SK-N-SH treated with all-trans-retinoic acid at 6 μM for 48 hours (cell line): ENCODE measurements at regions not wholly inside any gene's neighbourhood (a gene's known extent, or its start where the extent isn't known, plus 50 kb on each side); places are given as distances from the start of the nearest gene placed in this dataset.

ENCODE experiments used
- ATAC-seq: fragments of 200-7000 bp; cut with Tn5 transposase; 3 replicates; pipeline ENCODE4 v1.9.1; 2020; ENCODE audit warnings: mild to moderate bottlenecking, moderate library complexity
- ARNTL ChIP-seq: fragments of 450-650 bp; formaldehyde crosslinking; IDR thresholded peaks from 2 replicates; pipeline ENCODE4 v1.5.0; 2020; ENCODE audit warnings: low read depth, mild to moderate bottlenecking, moderate library complexity, borderline replicate concordance
- BACH2 ChIP-seq: fragments of 250-450 bp; sonication (Bioruptor Pico); IDR thresholded peaks from 2 replicates; pipeline ENCODE4 v1.9.0; 2021; ENCODE audit warnings: mild to moderate bottlenecking, borderline replicate concordance
- CREB5 ChIP-seq: fragments of 250-450 bp; sonication (Bioruptor Pico); IDR thresholded peaks from 2 replicates; pipeline ENCODE4 v1.5.1; 2020; ENCODE audit warnings: low read depth, mild to moderate bottlenecking, moderate library complexity
- CSDC2 ChIP-seq: fragments of 250-450 bp; sonication (Bioruptor Pico); IDR thresholded peaks from 2 replicates; pipeline ENCODE4 v1.5.0; 2020; ENCODE audit warnings: mild to moderate bottlenecking, moderate library complexity
- CSRNP3 ChIP-seq: fragments of 250-450 bp; sonication (Bioruptor Pico); IDR thresholded peaks from 2 replicates; pipeline ENCODE4 v1.5.1; 2021; ENCODE audit warnings: mild to moderate bottlenecking, moderate library complexity
- ESRRG ChIP-seq: fragments of 250-450 bp; sonication (Bioruptor Pico); IDR thresholded peaks from 2 replicates; pipeline ENCODE4 v1.6.1; 2021; ENCODE audit warnings: mild to moderate bottlenecking
- ISL1 ChIP-seq: fragments of 250-450 bp; sonication (Bioruptor Pico); IDR thresholded peaks from 2 replicates; pipeline ENCODE4 v2.1.2; 2022; ENCODE audit warnings: mild to moderate bottlenecking, moderate library complexity
- OSR1 ChIP-seq: fragments of 250-450 bp; sonication (Bioruptor Pico); IDR thresholded peaks from 2 replicates; pipeline ENCODE4 v1.8.0; 2022; ENCODE audit warnings: moderate library complexity, mild to moderate bottlenecking, inconsistent platforms
- PATZ1 ChIP-seq: fragments of 250-450 bp; sonication (Bioruptor Pico); IDR thresholded peaks from 2 replicates; pipeline ENCODE4 v1.8.0; 2020; ENCODE audit warnings: mild to moderate bottlenecking, moderate library complexity, borderline replicate concordance
- POU6F1 ChIP-seq: fragments of 250-450 bp; sonication (Bioruptor Pico); IDR thresholded peaks from 2 replicates; pipeline ENCODE4 v1.8.0; 2021; ENCODE audit warnings: low read depth, mild to moderate bottlenecking, moderate library complexity, borderline replicate concordance
- RARB ChIP-seq: fragments of 250-450 bp; sonication (Bioruptor Pico); IDR thresholded peaks from 2 replicates; pipeline ENCODE4 v1.8.0; 2021; ENCODE audit warnings: mild to moderate bottlenecking, moderate library complexity
- SNAI2 ChIP-seq: fragments of 250-450 bp; sonication (Bioruptor Pico); IDR thresholded peaks from 2 replicates; pipeline ENCODE4 v1.5.0; 2020; ENCODE audit warnings: mild to moderate bottlenecking, moderate library complexity
- TOX ChIP-seq: fragments of 250-450 bp; sonication (Bioruptor Pico); IDR thresholded peaks from 2 replicates; pipeline ENCODE4 v1.8.0; 2021; ENCODE audit warnings: mild to moderate bottlenecking, moderate library complexity, borderline replicate concordance
- TSHZ2 ChIP-seq: fragments of 250-450 bp; sonication (Bioruptor Pico); IDR thresholded peaks from 2 replicates; pipeline ENCODE4 v1.5.0; 2020; ENCODE audit warnings: mild to moderate bottlenecking, moderate library complexity
- ZC3H10 ChIP-seq: fragments of 250-450 bp; sonication (Bioruptor Pico); IDR thresholded peaks from 2 replicates; pipeline ENCODE4 v1.5.1; 2021; ENCODE audit warnings: mild to moderate bottlenecking, moderate library complexity
- ZFP3 ChIP-seq: fragments of 250-450 bp; sonication (Bioruptor Pico); IDR thresholded peaks from 2 replicates; pipeline ENCODE4 v1.5.0; 2020; ENCODE audit warnings: mild to moderate bottlenecking, moderate library complexity
- ZFP30 ChIP-seq: fragments of 450-650 bp; formaldehyde crosslinking; IDR thresholded peaks from 2 replicates; pipeline ENCODE4 v1.5.0; 2022; ENCODE audit warnings: mild to moderate bottlenecking, moderate library complexity
- ZNF565 ChIP-seq: fragments of 450-650 bp; formaldehyde crosslinking; conservative IDR thresholded peaks from 2 replicates; pipeline ENCODE4 v1.5.0; 2020; ENCODE audit warnings: low read depth, mild to moderate bottlenecking, moderate library complexity
- ZNF70 ChIP-seq: fragments of 450-650 bp; formaldehyde crosslinking; IDR thresholded peaks from 2 replicates; pipeline ENCODE4 v1.5.0; 2020; ENCODE audit warnings: mild to moderate bottlenecking, moderate library complexity

- TF ChIP-seq CSDC2 (CRISPR knock-in tag) (no peak), POU6F1 (CRISPR knock-in tag) (no peak), BACH2 (no peak), TOX (CRISPR knock-in tag) (no peak)
Measured at GRCh38 chr3:147794596-147794995, 385.4 kb downstream of the ZIC1 start (continued).

- ATAC-seq: no peak
- no peak for TF ChIP-seq CREB5 (CRISPR knock-in tag)
- TF ChIP-seq CSRNP3: no peak
- no peak for TF ChIP-seq ARNTL (CRISPR knock-in tag)
- no peak for TF ChIP-seq TSHZ2 (CRISPR knock-in tag)
- no peak for TF ChIP-seq ZNF565 (CRISPR knock-in tag)
- TF ChIP-seq ESRRG: no peak
- TF ChIP-seq POU6F1 (CRISPR knock-in tag): no peak
- no peak for TF ChIP-seq ZC3H10
- TF ChIP-seq RARB (CRISPR knock-in tag): no peak
- TF ChIP-seq ZNF70: no peak
- TF ChIP-seq BACH2: no peak
- TF ChIP-seq TOX (CRISPR knock-in tag): no peak
- no peak for TF ChIP-seq OSR1 (CRISPR knock-in tag)
- TF ChIP-seq SNAI2: no peak
- no peak for TF ChIP-seq ZFP3 (CRISPR knock-in tag)
- TF ChIP-seq PATZ1: no peak
- TF ChIP-seq ZFP30 (CRISPR knock-in tag): no peak
Measured at GRCh38 chr3:147795418-147795817, 386.3 kb downstream of the ZIC1 start.

- ATAC-seq: no peak
- TF ChIP-seq PATZ1 (peak; percentile 64; the same call in 1 of the 2 replicates), RARB (CRISPR knock-in tag) (no peak), ZC3H10 (peak; percentile 76; the same call in 1 of the 2 replicates), ISL1 (CRISPR knock-in tag) (peak; percentile 90), CSRNP3 (no peak), TSHZ2 (CRISPR knock-in tag) (no peak)
Measured at GRCh38 chr3:147797095-147797494, 387.9 kb downstream of the ZIC1 start.
